ENCODE measurements at regions not wholly inside any gene's neighbourhood (a gene's known extent, or its start where the extent isn't known, plus 50 kb on each side); places are given as distances from the start of the nearest gene placed in this dataset.
"Not testable (repeated sequence)": the region's sequence is repeated elsewhere in the genome, so short reads cannot be mapped to it uniquely, and the experiment has no call there.

- Histone ChIP-seq H3K4me3 (no peak overlapping the region), H3K27me3 (replicated peaks) (peaks cover 22% of the 10 kb centered on the region), H3K4me1 (replicated peaks) (no peaks in the 10 kb centered on the region), H3K27ac (no peak overlapping the region), H3K9me3 (replicated peaks) (no peaks in the 10 kb centered on the region), H3K36me3 (no peaks in the 10 kb centered on the region)
- no peak for DNase-seq (ENCODE audit: low read depth in 1 of 2, low spot score in 2 of 2)
These were observed 157.5 kb downstream of the UNC5CL start for GRCh38 chr6:40881501-40881900.

GRCh38 chr6:40880906-40881305 lies 158.1 kb downstream of the UNC5CL start:
- Histone ChIP-seq H3K9me3 (replicated peaks) (no peaks in the 10 kb centered on the region), H3K4me3 (no peak overlapping the region), H3K36me3 (no peaks in the 10 kb centered on the region), H3K27ac (no peak overlapping the region), H3K27me3 (replicated peaks) (peaks cover 22% of the 10 kb centered on the region), H3K4me1 (replicated peaks) (no peaks in the 10 kb centered on the region)
- no peak for DNase-seq (ENCODE audit: low read depth in 1 of 2, low spot score in 2 of 2)

- Histone ChIP-seq H3K9me3 (replicated peaks) (no peaks in the 10 kb centered on the region), H3K27ac (no peak overlapping the region), H3K27me3 (replicated peaks) (peaks cover 15% of the 10 kb centered on the region; the same call in 1 of the 2 replicates), H3K4me3 (no peak overlapping the region), H3K36me3 (no peaks in the 10 kb centered on the region), H3K4me1 (replicated peaks) (no peaks in the 10 kb centered on the region)
- DNase-seq (ENCODE audit: low read depth in 1 of 2, low spot score in 2 of 2) = no peak
These were observed 159.9 kb downstream of the UNC5CL start for GRCh38 chr6:40879169-40879568.

GRCh38 chr6:40877362-40877761 lies 161.7 kb downstream of the UNC5CL start:
- no peak overlapping the region for H3K4me3 ChIP-seq
- no peak for DNase-seq (ENCODE audit: low read depth in 1 of 2, low spot score in 2 of 2)
- no peaks in the 10 kb centered on the region for H3K4me1 ChIP-seq (replicated peaks)
- no peaks in the 10 kb centered on the region for H3K36me3 ChIP-seq
- peaks cover 3% of the 10 kb centered on the region; the same call in 1 of the 2 replicates for H3K27me3 ChIP-seq (replicated peaks)
- H3K9me3 ChIP-seq (replicated peaks) = no peaks in the 10 kb centered on the region
- H3K27ac ChIP-seq = no peak overlapping the region

GRCh38 chr6:40876336-40876735 lies 162.7 kb downstream of the UNC5CL start:
- Histone ChIP-seq H3K9me3 (replicated peaks) (no peaks in the 10 kb centered on the region), H3K4me1 (replicated peaks) (no peaks in the 10 kb centered on the region), H3K4me3 (no peak overlapping the region), H3K27me3 (replicated peaks) (peaks cover 3% of the 10 kb centered on the region; the same call in 1 of the 2 replicates), H3K27ac (no peak overlapping the region), H3K36me3 (no peaks in the 10 kb centered on the region)
- DNase-seq (ENCODE audit: low read depth in 1 of 2, low spot score in 2 of 2) = no peak

- H3K27me3 ChIP-seq (replicated peaks) = peaks cover 2% of the 10 kb centered on the region; the same call in 1 of the 2 replicates
- no peaks in the 10 kb centered on the region for H3K4me1 ChIP-seq (replicated peaks)
- no peak overlapping the region for H3K27ac ChIP-seq
- H3K4me3 ChIP-seq = no peak overlapping the region
- no peak for DNase-seq (ENCODE audit: low read depth in 1 of 2, low spot score in 2 of 2)
- no peaks in the 10 kb centered on the region for H3K36me3 ChIP-seq
- H3K9me3 ChIP-seq (replicated peaks) = no peaks in the 10 kb centered on the region
These were observed 164.5 kb downstream of the UNC5CL start for GRCh38 chr6:40874495-40874894.

GRCh38 chr6:40871424-40871823 lies 167.6 kb downstream of the UNC5CL start:
- no peak overlapping the region for H3K27ac ChIP-seq

GRCh38 chr6:40868089-40868865 lies 170.7 kb downstream of the UNC5CL start:
- not testable (repeated sequence) for H3K36me3 ChIP-seq; H3K27ac ChIP-seq; H3K27me3 ChIP-seq (replicated peaks); H3K9me3 ChIP-seq (replicated peaks); H3K4me3 ChIP-seq; DNase-seq (ENCODE audit: low read depth in 1 of 2, low spot score in 2 of 2); H3K4me1 ChIP-seq (replicated peaks)

More at GRCh38 chr6:40871424-40871823, 167.6 kb downstream of the UNC5CL start:
- no peaks in the 10 kb centered on the region for H3K4me1 ChIP-seq (replicated peaks)
- no peak overlapping the region for H3K4me3 ChIP-seq
- H3K36me3 ChIP-seq = no peaks in the 10 kb centered on the region
- no peaks in the 10 kb centered on the region; the same call in 1 of the 2 replicates for H3K27me3 ChIP-seq (replicated peaks)
- DNase-seq (ENCODE audit: low read depth in 1 of 2, low spot score in 2 of 2) = no peak
- no peaks in the 10 kb centered on the region for H3K9me3 ChIP-seq (replicated peaks)

- DNase-seq (ENCODE audit: low read depth in 1 of 2, low spot score in 2 of 2); H3K4me1 ChIP-seq (replicated peaks); H3K9me3 ChIP-seq (replicated peaks); H3K36me3 ChIP-seq; H3K4me3 ChIP-seq; H3K27ac ChIP-seq; H3K27me3 ChIP-seq (replicated peaks): not testable (repeated sequence)
These were observed 171.5 kb downstream of the UNC5CL start for GRCh38 chr6:40867527-40867926.

GRCh38 chr6:40865259-40865658 lies 173.8 kb downstream of the UNC5CL start:
- H3K4me1 ChIP-seq (replicated peaks); H3K4me3 ChIP-seq; DNase-seq (ENCODE audit: low read depth in 1 of 2, low spot score in 2 of 2): not testable (repeated sequence)

GRCh38 chr6:40860443-40860842 lies 178.6 kb downstream of the UNC5CL start:
- no peaks in the 10 kb centered on the region for H3K4me1 ChIP-seq (replicated peaks)

More at GRCh38 chr6:40865259-40865658, 173.8 kb downstream of the UNC5CL start:
- not testable (repeated sequence) for H3K9me3 ChIP-seq (replicated peaks); H3K27ac ChIP-seq; H3K27me3 ChIP-seq (replicated peaks); H3K36me3 ChIP-seq

GRCh38 chr6:40856271-40856670 lies 182.8 kb downstream of the UNC5CL start:
- Histone ChIP-seq H3K27ac (no peak overlapping the region), H3K9me3 (replicated peaks) (no peaks in the 10 kb centered on the region), H3K36me3 (no peaks in the 10 kb centered on the region), H3K4me1 (replicated peaks) (no peaks in the 10 kb centered on the region), H3K4me3 (no peak overlapping the region), H3K27me3 (replicated peaks) (peaks cover 7% of the 10 kb centered on the region; the same call in 1 of the 2 replicates)
- DNase-seq (ENCODE audit: low read depth in 1 of 2, low spot score in 2 of 2) = no peak

More at GRCh38 chr6:40860443-40860842, 178.6 kb downstream of the UNC5CL start:
- H3K9me3 ChIP-seq (replicated peaks) = no peaks in the 10 kb centered on the region
- H3K27ac ChIP-seq = no peak overlapping the region
- no peaks in the 10 kb centered on the region for H3K36me3 ChIP-seq
- H3K4me3 ChIP-seq = no peak overlapping the region
- DNase-seq (ENCODE audit: low read depth in 1 of 2, low spot score in 2 of 2) = no peak
- H3K27me3 ChIP-seq (replicated peaks) = peaks cover 7% of the 10 kb centered on the region; the same call in 1 of the 2 replicates

- Histone ChIP-seq H3K27me3 (replicated peaks) (peaks cover 7% of the 10 kb centered on the region; the same call in 1 of the 2 replicates), H3K36me3 (no peaks in the 10 kb centered on the region), H3K4me1 (replicated peaks) (no peaks in the 10 kb centered on the region), H3K27ac (no peak overlapping the region), H3K4me3 (no peak overlapping the region), H3K9me3 (replicated peaks) (no peaks in the 10 kb centered on the region)
- DNase-seq (ENCODE audit: low read depth in 1 of 2, low spot score in 2 of 2) = no peak
These were observed 183.7 kb downstream of the UNC5CL start for GRCh38 chr6:40855168-40855880.

GRCh38 chr6:40854592-40854991 lies 184.4 kb downstream of the UNC5CL start:
- Histone ChIP-seq H3K36me3 (no peaks in the 10 kb centered on the region), H3K27ac (no peak overlapping the region), H3K4me3 (no peak overlapping the region), H3K4me1 (replicated peaks) (no peaks in the 10 kb centered on the region), H3K27me3 (replicated peaks) (peaks cover 6% of the 10 kb centered on the region; the same call in 1 of the 2 replicates), H3K9me3 (replicated peaks) (no peaks in the 10 kb centered on the region)
- no peak for DNase-seq (ENCODE audit: low read depth in 1 of 2, low spot score in 2 of 2)

Data from SJSA1 (cell line).